Fibroblast of lung (primary cell): ENCODE measurements at regions not wholly inside any gene's neighbourhood (a gene's known extent, or its start where the extent isn't known, plus 50 kb on each side); places are given as distances from the start of the nearest gene placed in this dataset.

Experiments
- CTCF ChIP-seq, 2 donors: IDR thresholded peaks in 1 of 2; conservative IDR thresholded peaks in 1 of 2; 1 replicate in 1 of 2; 2 replicates in 1 of 2; pipeline ENCODE4 v1.5.1; 2011 to 2012; ENCODE audit warnings: low read length in 2 of 2, control low read depth in 1 of 2, inconsistent platforms in 1 of 2, low read depth in 1 of 2, mild to moderate bottlenecking in 1 of 2
- EZH2 ChIP-seq: IDR thresholded peaks from 2 replicates; pipeline ENCODE4 v1.5.1; 2012; ENCODE audit warnings: low read length, control low read depth, mild to moderate bottlenecking; ENCODE audit errors: missing control alignments

GRCh38 chr12:91616416-91616815 lies 433.8 kb upstream of the DCN start:
- no peak for TF ChIP-seq CTCF (conservative IDR thresholded peaks at IDR 0.05 in 1 of 2, IDR thresholded peaks at IDR 0.05 in 1 of 2; ENCODE audit: low read depth in 1 of 2, low read length in 2 of 2)
- TF ChIP-seq EZH2 = no peak
